Dedifferentiated amniotic fluid mesenchymal stem cell (primary cell): ENCODE measurements at regions not wholly inside any gene's neighbourhood (a gene's known extent, or its start where the extent isn't known, plus 50 kb on each side); places are given as distances from the start of the nearest gene placed in this dataset.
"Not testable (repeated sequence)": the region's sequence is repeated elsewhere in the genome, so short reads cannot be mapped to it uniquely, and the experiment has no call there.

Experiments used
- DNase-seq: peaks from one replicate; pipeline ENCODE4 v3.0.0-alpha.2; 2016; ENCODE audit errors: extremely low spot score

GRCh38 chr14:37988472-37988871 lies 219.2 kb upstream of the SSTR1 start:
- no peak for DNase-seq

DNA sequence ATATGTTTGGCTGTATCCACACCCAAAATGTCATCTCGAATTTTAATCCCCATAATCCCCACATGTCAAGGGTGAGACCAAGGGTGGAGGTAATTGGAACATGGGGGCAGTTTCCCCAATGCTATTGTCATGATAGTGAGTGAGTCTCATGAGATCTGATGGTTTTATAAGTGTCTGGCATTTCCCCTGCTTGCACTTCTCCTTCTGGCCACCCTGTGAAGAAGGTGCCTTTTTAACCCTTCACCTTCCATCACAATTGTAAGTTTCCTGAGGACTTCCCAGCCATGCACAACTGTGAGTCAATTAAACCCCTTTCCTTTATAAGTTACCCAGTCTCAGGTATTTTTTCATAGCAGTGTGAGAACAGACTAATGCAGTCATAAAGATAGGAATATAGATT lies 216.7 kb upstream of the SSTR1 start:
- no peak for DNase-seq

DNA sequence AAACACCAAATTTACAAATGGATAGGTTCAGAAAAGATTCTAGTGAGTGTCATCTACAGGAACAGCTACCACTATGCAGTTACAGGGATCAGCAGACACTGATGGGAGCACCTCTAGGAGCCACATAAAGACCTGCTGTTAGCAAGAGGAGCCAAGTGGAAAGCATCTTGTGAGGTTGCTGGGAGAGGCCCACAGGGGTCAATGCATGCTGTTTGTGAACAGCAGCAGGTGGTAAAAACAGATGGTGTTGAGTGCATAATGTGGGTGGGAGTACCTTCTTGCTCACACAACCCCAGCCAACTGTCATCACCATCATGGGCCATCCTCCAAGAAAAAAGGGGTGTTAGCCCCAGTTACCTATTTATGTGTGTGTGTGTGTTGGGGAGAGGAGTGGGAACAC lies 215.2 kb upstream of the SSTR1 start:
- no peak for DNase-seq

- no peak for DNase-seq
These were observed 212.8 kb upstream of the SSTR1 start for GRCh38 chr14:37994846-37995372.

- DNase-seq: no peak
These were observed 210.7 kb upstream of the SSTR1 start for GRCh38 chr14:37997017-37997416.

DNA sequence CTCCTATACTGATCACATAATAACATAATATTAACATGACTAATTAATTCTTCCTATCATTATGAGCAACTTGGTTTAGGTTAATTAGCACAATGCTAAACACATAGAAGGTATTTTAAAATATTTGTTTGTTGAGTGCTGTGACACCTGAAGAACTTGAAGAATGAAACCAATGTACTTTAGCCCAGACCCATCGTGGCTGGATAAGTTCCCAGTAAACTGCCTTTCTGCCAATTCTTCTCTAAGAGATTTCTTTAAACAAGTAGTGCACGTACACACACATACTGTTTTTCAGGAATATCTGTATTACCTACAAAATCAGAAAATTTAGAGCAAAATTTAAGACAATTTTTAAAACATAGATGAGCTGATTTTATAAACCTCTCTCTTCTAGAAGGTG lies 207.4 kb upstream of the SSTR1 start:
- no peak for DNase-seq

DNA sequence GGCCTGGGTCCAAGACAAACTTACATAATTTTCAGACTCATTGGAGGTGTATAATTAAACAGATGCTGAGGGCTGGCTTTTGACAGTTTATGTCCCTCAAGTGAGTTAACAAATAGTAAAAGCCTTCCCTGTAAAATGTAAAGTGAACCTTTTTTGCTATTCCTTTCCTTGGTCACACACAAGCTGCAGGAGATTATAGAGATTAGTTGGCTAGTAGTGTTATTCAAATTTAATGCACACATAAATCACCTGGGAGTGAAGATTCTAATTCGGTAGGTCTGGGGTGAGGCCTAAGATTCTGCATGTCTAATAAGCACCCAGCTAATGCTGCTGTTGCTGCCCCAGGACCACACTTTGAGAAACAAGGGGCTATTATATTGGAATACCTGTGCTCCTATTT lies 206.2 kb upstream of the SSTR1 start:
- DNase-seq: no peak

DNA sequence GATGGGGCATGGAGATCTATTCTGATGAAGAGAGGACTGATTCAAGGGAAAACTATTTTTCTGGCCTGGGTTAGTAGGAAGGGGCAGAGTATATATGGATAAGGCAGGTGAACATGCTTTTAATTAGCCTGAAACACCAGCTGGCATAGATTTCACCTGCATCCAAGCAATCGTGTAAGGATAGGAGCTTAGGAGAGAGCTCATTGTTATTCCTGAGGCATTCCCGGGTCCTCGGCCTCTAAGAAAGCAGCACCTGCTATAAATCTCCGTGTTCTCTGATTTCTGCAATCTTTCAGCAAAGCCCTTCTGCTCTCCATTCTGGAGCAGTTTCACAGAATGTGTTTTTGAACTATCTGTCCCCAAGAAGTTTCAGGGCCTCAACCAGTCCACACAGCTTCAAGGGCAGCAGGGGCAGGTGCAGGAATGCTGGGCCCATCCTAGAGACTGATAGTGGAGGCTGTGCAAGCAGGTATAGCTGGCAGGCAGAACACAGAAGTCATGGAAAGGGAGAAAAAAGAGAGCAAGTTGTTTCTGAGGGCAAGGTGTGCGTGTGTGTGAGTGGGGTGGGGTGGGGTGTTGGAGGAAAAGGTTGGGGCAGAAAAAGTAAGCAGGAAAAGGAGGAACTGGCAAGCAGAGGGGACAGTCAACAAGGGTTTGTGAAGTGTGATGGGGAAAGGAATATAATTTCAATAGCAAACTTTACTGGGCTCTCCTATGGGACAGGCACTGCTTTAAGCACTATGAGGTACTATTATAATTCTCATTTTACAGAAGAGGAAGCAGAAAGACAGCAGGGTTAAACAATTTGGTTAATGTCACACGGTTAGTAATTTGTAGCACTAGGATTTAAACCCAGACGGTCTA lies 203.7 kb upstream of the SSTR1 start:
- no peak for DNase-seq

DNA sequence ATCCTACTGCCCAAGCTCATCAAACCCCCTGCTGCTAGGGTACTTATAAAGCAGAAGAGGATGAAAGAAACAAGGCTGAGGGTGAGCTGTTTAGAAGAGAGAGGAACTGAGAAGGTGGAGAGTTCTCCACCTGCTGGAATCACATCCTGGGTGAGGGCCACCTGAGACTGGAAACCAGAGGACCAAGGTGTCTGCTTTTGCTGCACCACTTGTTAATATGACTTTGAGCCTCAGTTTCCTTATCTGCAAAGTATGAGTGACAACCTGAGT lies 203.2 kb upstream of the SSTR1 start:
- no peak for DNase-seq

- DNase-seq: not testable (repeated sequence)
These were observed 196.5 kb upstream of the SSTR1 start for GRCh38 chr14:38011156-38011555.

DNA sequence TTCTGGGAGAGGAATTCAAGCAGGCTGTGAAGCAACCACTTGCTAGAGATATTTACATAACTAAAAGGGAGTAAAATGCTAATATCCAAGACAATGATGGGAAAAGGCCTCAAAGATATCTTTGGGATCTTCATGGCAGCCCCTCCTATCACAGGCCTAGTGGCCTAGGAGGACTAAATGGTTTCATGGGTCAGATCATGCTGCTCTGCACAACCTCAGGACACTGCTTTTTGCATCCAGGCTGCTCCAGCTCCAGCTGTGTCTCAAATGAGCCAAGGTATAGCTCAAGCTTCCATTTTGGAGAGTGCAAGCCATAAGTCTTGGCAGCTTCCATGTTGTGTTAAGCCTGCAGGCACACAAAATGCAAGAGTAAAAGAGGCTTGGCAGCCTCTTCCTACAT lies 195.6 kb upstream of the SSTR1 start:
- DNase-seq: no peak

GRCh38 chr14:38016497-38016896 lies 191.2 kb upstream of the SSTR1 start:
- no peak for DNase-seq

- DNase-seq: no peak
These were observed 185.8 kb upstream of the SSTR1 start for GRCh38 chr14:38021861-38022260.

DNA sequence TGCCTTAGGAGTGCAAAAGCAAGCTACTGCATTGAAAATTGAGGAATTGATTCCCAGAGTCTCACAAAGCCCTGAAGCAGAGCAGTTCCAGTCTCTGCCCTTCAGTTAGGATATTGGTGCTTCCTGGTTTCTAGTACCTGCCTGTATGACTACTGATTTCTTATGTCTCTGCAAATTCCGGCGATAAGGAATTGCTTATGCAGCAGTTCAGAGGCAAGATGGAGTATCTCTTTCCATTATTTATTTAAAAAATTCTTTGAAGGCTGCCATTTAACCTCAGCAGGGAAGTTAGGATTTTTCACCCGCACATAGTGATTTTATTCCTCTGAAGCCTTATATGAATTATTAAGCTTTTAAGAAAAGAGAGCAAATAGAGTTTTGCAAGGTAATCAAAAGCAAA lies 184.9 kb upstream of the SSTR1 start:
- DNase-seq: no peak

DNA sequence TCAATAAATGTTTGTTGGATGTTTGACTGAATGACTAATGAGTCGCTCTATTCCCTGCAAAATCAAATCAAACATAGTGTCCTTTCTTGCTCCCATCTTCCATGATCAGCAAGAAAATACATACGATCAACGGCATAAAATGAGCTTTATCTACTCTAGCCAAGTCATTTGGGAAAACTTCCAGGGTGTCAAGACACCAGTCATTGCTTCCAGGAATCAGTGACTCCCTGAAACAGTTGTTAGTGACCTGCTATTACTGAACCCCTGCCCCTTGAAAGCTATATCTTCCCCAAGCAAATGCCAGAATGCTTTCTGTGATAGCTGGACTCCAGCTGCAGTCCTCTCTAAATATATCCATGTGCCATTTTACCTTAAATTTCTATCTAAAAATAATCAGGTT lies 169.5 kb upstream of the SSTR1 start:
- DNase-seq: no peak

DNA sequence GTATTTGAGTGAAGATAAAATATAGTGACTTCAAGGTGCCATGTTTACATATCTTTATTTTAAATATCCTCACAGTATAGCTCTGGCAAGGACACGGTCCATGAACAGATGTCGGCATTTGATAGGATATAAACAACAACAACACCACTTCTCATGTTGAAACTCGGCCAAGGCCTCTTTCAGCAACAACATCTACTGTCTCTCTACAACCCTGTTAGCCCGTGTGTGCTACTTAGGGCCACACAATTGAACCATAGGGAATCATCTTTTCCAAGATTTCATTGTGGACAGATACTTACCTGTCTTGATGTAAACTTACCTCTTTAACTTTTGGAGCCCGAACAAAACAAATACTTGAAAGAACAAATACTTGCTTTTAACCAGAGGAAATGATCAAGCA lies 168.7 kb upstream of the SSTR1 start:
- DNase-seq: no peak

DNA sequence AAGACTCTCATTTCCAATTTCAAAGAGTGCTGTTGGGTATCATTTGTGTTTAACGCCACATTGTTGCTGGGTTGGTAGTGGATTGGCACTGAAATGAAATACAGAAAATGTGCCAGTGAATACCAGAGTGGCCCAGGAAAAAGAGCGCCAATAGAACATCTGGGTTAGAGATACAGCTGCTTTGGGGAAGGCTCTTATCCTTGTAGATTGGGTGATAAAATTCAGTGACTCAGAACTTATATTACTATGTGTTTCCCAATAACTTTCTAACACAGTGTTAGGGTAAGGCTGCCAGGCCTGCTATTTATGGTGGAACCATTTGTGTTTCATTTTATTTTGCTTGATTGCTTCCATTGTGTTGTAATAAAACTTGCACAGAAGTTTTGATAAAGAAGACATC lies 168.2 kb upstream of the SSTR1 start:
- no peak for DNase-seq

DNA sequence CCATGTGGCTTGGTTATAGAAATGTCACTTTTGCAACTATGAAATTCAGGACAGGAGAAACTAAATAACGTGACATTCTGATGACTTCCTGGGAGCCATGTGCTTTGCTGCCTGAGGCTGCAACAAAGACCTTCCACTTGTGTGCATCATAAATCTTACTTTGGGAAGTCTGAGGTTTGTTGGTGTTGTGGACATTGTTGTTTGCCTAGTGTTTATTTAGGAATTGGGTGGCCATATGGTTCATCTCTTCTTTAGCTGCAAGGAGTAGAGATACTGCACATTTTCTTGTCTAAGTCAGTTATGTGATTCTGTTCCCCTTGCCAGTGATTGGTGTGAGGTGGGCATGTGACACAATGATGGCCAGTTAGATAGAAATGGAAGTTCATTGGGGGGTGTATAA lies 167.3 kb upstream of the SSTR1 start:
- DNase-seq: no peak

DNA sequence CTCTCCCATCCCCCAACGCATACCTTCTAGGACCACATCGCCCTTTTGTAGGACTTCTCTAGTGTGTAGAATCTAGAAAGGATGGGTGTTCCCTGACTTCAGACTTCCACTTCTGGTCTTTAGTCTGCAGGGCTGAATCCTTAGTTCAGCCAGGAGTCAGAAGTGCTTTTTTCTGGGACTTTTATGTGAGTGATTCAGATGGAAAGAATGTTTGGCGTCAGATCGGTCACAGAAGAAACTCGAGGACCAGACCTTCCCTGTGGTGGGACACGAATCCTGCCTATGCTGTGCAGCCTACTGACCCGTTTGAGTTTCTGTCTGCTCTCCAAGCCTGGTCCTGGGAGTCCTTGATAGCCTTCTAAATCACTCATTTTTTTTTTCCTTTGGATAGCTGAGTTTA lies 165.4 kb upstream of the SSTR1 start:
- DNase-seq: peak; percentile 66

DNA sequence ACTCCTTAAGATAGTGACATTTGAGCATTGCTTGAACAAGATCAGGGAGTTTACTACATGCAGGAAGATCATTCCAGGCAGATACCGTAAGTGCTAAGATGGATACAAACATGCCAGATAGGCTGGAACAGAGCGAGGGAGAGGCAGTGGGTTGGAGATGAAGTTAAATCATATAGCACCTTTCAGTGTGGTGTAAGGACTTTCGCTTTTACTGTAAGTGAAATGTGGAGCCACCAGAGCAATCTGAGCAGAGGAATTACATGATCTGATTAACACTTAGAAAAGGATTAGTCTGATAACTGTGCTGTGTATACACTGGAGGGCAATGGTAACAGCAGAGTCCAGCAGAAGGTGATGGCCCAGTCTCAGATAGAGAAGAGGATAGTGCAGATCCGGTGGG lies 163.0 kb upstream of the SSTR1 start:
- DNase-seq: no peak

- no peak for DNase-seq
These were observed 162.2 kb upstream of the SSTR1 start for GRCh38 chr14:38045461-38045860.

DNA sequence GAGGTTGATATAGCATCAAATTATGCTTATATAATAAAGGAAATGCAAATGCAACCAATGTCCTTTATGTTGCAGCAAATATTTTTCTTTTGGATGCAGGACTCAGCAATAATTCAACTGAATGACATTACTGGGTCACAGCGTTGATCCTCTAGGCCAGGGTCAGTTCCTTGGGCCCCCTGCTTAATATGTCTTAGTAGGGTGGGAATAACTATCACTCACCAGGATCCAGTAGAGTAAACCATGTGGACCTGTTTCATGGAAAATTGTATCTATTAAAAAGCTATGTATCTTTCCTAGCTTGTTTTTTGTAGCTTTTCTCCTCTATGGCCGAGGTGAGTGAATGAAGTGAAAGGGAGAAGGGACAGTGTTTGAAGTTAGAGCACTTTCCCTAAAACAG lies 161.5 kb upstream of the SSTR1 start:
- no peak for DNase-seq

GRCh38 chr14:38047195-38047902 lies 160.4 kb upstream of the SSTR1 start:
- no peak for DNase-seq
